Cortex of kidney (tissue), 1 donor: ENCODE measurements at regions not wholly inside any gene's neighbourhood (a gene's known extent, or its start where the extent isn't known, plus 50 kb on each side); places are given as distances from the start of the nearest gene placed in this dataset.

ENCODE experiments used
- DNase-seq: peaks from one replicate; lab custom pipeline; 2025; lab: John Stamatoyannopoulos, UW

GRCh38 chr12:124489220-124489619, 78.2 kb downstream of the NCOR2 start:
- DNase-seq = no peak

GRCh38 chr12:124488520-124488919, 78.9 kb downstream of the NCOR2 start:
- DNase-seq = no peak

- DNase-seq = no peak
These were observed 79.6 kb downstream of the NCOR2 start for GRCh38 chr12:124487834-124488165.

GRCh38 chr12:124487066-124487833, 80.2 kb downstream of the NCOR2 start:
- DNase-seq = no peak

GRCh38 chr12:124486346-124486963, 81.0 kb downstream of the NCOR2 start:
- DNase-seq = no peak

GRCh38 chr12:124485371-124485770, 82.0 kb downstream of the NCOR2 start:
- DNase-seq = no peak

GRCh38 chr12:124484526-124484953, 82.9 kb downstream of the NCOR2 start:
- no peak for DNase-seq

GRCh38 chr12:124484067-124484466, 83.3 kb downstream of the NCOR2 start:
- no peak for DNase-seq

GRCh38 chr12:124482901-124483799, 84.3 kb downstream of the NCOR2 start:
- no peak for DNase-seq

GRCh38 chr12:124482567-124482893, 84.9 kb downstream of the NCOR2 start:
- no peak for DNase-seq

- no peak for DNase-seq
These were observed 85.4 kb downstream of the NCOR2 start for GRCh38 chr12:124481772-124482566.

GRCh38 chr12:124481257-124481750, 86.1 kb downstream of the NCOR2 start:
- no peak for DNase-seq

GRCh38 chr12:124480469-124481256, 86.7 kb downstream of the NCOR2 start:
- DNase-seq = no peak

GRCh38 chr12:124479680-124480468, 87.5 kb downstream of the NCOR2 start:
- DNase-seq = no peak

- DNase-seq = no peak
These were observed 88.3 kb downstream of the NCOR2 start for GRCh38 chr12:124478985-124479645.

GRCh38 chr12:124478416-124478815, 89.0 kb downstream of the NCOR2 start:
- DNase-seq = no peak

- DNase-seq = no peak
These were observed 90.1 kb downstream of the NCOR2 start for GRCh38 chr12:124477107-124477915.

GRCh38 chr12:124476011-124476400, 91.4 kb downstream of the NCOR2 start:
- no peak for DNase-seq
